B cell (primary cell): ENCODE measurements at regions not wholly inside any gene's neighbourhood (a gene's known extent, or its start where the extent isn't known, plus 50 kb on each side); places are given as distances from the start of the nearest gene placed in this dataset.

Experiments used
- ATAC-seq: fragments of 200-7000 bp; cut with Tn5 transposase; one replicate; pipeline ENCODE4 v1.10.0; 2021; ENCODE audit warnings: low read depth, mild to moderate bottlenecking, moderate number of reproducible peaks, moderate library complexity
- CTCF ChIA-PET: fragments of 350-600 bp; sonication (Branson Sonifier 250); formaldehyde crosslinking; loops from one replicate; lab custom pipeline; 2021; ENCODE audit warnings: antibody characterized with exemption, inconsistent platforms; lab: Charles Lee
- POLR2A ChIA-PET: fragments of 350-600 bp; sonication (Branson Sonifier 250); formaldehyde crosslinking; loops from one replicate; lab custom pipeline; 2021; ENCODE audit warnings: antibody characterized with exemption; lab: Charles Lee
- DNase-seq: peaks from one replicate; pipeline ENCODE4 v3.0.0; 2013
- H2AFZ ChIP-seq: 2 replicates; pipeline ENCODE4 v1.6.1; 2012; ENCODE audit warnings: mild to moderate bottlenecking, low read depth, low read length; ENCODE audit not compliant: insufficient read depth, poor library complexity, severe bottlenecking
- H3K27ac ChIP-seq, 2 donors: 1 replicate in 1 of 2; 2 replicates in 1 of 2; pipeline ENCODE4 v1.5.1; 2012 to 2013; ENCODE audit warnings: low read length in 2 of 2, mild to moderate bottlenecking in 2 of 2, moderate library complexity in 1 of 2
- H3K27me3 ChIP-seq, 4 experiments: fragments of 200-600 bp in 1 of 4; sonication (generic) in 1 of 4; replicated peaks in 1 of 4; 1 replicate in 2 of 4; 2 replicates in 2 of 4; pipeline versions ENCODE4 v1.6.1 to v1.7.0; 2013 to 2016; ENCODE audit warnings: low read length in 3 of 4, mild to moderate bottlenecking in 2 of 4, mixed read lengths in 1 of 4, moderate library complexity in 1 of 4; ENCODE audit not compliant: insufficient read depth in 4 of 4, control insufficient read depth in 3 of 4; ENCODE audit errors: control extremely low read depth in 1 of 4
- H3K36me3 ChIP-seq, 2 experiments: replicated peaks in 1 of 2; 1 replicate in 1 of 2; 2 replicates in 1 of 2; pipeline versions ENCODE4 v1.6.1 to v1.7.1; 2013; ENCODE audit warnings: low read length in 1 of 2; ENCODE audit not compliant: insufficient read depth in 2 of 2, control insufficient read depth in 1 of 2; ENCODE audit errors: control extremely low read depth in 1 of 2, extremely low read depth in 1 of 2
- H3K4me1 ChIP-seq, 2 donors: fragments of 200-600 bp in 1 of 2; sonication (generic) in 1 of 2; 1 replicate in 1 of 2; 2 replicates in 1 of 2; pipeline versions ENCODE4 v1.5.1 to v1.6.1; 2013 to 2017; ENCODE audit warnings: low read length in 2 of 2; ENCODE audit not compliant: control insufficient read depth in 2 of 2, insufficient read depth in 2 of 2
- H3K4me2 ChIP-seq: replicated peaks from 2 replicates; pipeline ENCODE3; 2012; ENCODE audit warnings: mild to moderate bottlenecking, low read depth, low read length; ENCODE audit not compliant: poor library complexity, severe bottlenecking
- H3K4me3 ChIP-seq, 5 experiments: fragments of 200-600 bp in 1 of 5; sonication (generic) in 1 of 5; 1 replicate in 3 of 5; 2 replicates in 2 of 5; pipeline versions ENCODE4 v1.5.1 to v1.7.0; 2011 to 2016; ENCODE audit warnings: low read length in 4 of 5, mild to moderate bottlenecking in 4 of 5, low read depth in 2 of 5, control low read depth in 1 of 5, moderate library complexity in 1 of 5; ENCODE audit not compliant: insufficient read depth in 1 of 5; ENCODE audit errors: control extremely low read depth in 1 of 5, extremely low read depth in 1 of 5
- H3K79me2 ChIP-seq: fragments of 200-600 bp; sonication (generic); one replicate; pipeline ENCODE4 v1.6.0; 2016; ENCODE audit warnings: low read length; ENCODE audit not compliant: control insufficient read depth, insufficient read depth
- H3K9ac ChIP-seq: fragments of 200-600 bp; sonication (generic); 2 replicates; pipeline ENCODE4 v1.6.1; 2017; ENCODE audit warnings: mild to moderate bottlenecking, low read length, moderate library complexity
- H3K9me3 ChIP-seq, 3 donors: one replicate each; pipeline versions ENCODE4 v1.6.1 to v1.7.1; 2013; ENCODE audit warnings: low read length in 2 of 3; ENCODE audit not compliant: control insufficient read depth in 2 of 3, insufficient read depth in 1 of 3; ENCODE audit errors: control extremely low read depth in 1 of 3
- H4K20me1 ChIP-seq: 2 replicates; pipeline ENCODE4 v1.6.0; 2012; ENCODE audit warnings: mild to moderate bottlenecking, low read length; ENCODE audit not compliant: insufficient read depth, control insufficient read depth, poor library complexity, severe bottlenecking
- H3K27ac Mint-ChIP-seq: one replicate; pipeline ENCODE4 v1.8.0; 2021; ENCODE audit warnings: mixed read lengths
- H3K27me3 Mint-ChIP-seq: one replicate; pipeline ENCODE4 v1.8.0; 2021; ENCODE audit warnings: mixed read lengths
- H3K4me1 Mint-ChIP-seq: one replicate; pipeline ENCODE4 v1.8.0; 2021; ENCODE audit warnings: mixed read lengths
- H3K4me3 Mint-ChIP-seq: one replicate; pipeline ENCODE4 v1.8.0; 2021; ENCODE audit warnings: mixed read lengths
- H3K9me3 Mint-ChIP-seq: one replicate; pipeline ENCODE4 v1.8.0; 2022; ENCODE audit warnings: mixed read lengths; ENCODE audit not compliant: insufficient read depth
- EZH2 ChIP-seq: IDR thresholded peaks from 2 replicates; pipeline ENCODE4 v1.6.1; 2012; ENCODE audit warnings: borderline replicate concordance, low read depth, mild to moderate bottlenecking, moderate library complexity, low read length; ENCODE audit not compliant: insufficient read depth, poor library complexity, severe bottlenecking
- WGBS: methylation state at CpG from one replicate; pipeline ENCODE4 v1.1.5; 2013; ENCODE audit warnings: missing lambda C conversion rate; ENCODE audit not compliant: insufficient coverage; 5-methylcytosine and 5-hydroxymethylcytosine counted together
- intact Hi-C: fragments of 100-400 bp; cut with micrococcal nuclease; formaldehyde crosslinking; loops from one replicate; pipeline ENCODE4 v1.10.0; 2022
- TF ChIP-seq, protein P1 (sequence below): fragments of 200-600 bp; IDR thresholded peaks from one replicate; pipeline ENCODE4 v1.8.0; 2022; ENCODE audit warnings: antibody characterized with exemption, mild to moderate bottlenecking

DNA sequence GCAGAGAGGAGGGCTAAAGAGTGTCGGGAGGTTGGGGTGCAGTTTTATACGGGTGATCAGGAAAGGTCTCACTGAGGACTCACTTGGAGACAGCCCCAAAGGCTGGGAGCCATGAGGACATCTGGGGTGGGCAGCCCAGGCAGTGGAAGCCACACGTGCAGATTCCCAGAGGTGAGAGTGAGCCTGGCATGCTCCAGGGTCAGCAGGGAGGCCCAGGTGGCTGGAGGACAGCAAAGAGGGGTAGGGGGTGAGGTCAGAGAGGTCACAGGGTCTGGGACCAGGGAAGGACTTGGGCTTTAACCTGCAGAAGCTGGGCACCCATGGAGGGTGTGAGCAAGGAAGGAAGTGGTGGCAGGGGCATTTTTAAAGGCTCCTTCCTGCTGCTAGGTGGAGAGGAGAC, 481.7 kb downstream of the MATN1 start:
- Histone ChIP-seq H3K4me2 (no peak overlapping the region), H3K36me3 (no peaks in the 10 kb centered on the region), H3K27ac (no peak overlapping the region), H3K4me3 (no peak overlapping the region), H2AFZ (no peak overlapping the region), H3K9me3 (no peaks in the 10 kb centered on the region), H3K9ac (no peak overlapping the region), H4K20me1 (no peaks in the 10 kb centered on the region), H3K79me2 (no peaks in the 10 kb centered on the region), H3K4me1 (no peaks in the 10 kb centered on the region), H3K27me3 (peaks cover 0 to 8% (median 0%) of the 10 kb centered on the region in 4 experiments)
- TF ChIP-seq EZH2, result no peak
- TF ChIP-seq, protein P1, sequence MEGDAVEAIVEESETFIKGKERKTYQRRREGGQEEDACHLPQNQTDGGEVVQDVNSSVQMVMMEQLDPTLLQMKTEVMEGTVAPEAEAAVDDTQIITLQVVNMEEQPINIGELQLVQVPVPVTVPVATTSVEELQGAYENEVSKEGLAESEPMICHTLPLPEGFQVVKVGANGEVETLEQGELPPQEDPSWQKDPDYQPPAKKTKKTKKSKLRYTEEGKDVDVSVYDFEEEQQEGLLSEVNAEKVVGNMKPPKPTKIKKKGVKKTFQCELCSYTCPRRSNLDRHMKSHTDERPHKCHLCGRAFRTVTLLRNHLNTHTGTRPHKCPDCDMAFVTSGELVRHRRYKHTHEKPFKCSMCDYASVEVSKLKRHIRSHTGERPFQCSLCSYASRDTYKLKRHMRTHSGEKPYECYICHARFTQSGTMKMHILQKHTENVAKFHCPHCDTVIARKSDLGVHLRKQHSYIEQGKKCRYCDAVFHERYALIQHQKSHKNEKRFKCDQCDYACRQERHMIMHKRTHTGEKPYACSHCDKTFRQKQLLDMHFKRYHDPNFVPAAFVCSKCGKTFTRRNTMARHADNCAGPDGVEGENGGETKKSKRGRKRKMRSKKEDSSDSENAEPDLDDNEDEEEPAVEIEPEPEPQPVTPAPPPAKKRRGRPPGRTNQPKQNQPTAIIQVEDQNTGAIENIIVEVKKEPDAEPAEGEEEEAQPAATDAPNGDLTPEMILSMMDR, result no peak
- ATAC-seq (no peak), DNase-seq (no peak)
- POLR2A ChIA-PET, result no interaction called here
- 74% methylated on average over 3 of the region's 3 CpGs for WGBS
- Mint-ChIP-seq H3K27me3 (peaks cover 27% of the 10 kb centered on the region), H3K4me1 (no peaks in the 10 kb centered on the region), H3K27ac (no peak overlapping the region), H3K4me3 (no peak overlapping the region), H3K9me3 (peaks cover 2% of the 10 kb centered on the region)
- intact Hi-C loops, result no loop called here
- CTCF ChIA-PET, result interaction anchor here (1.4 kb wide), 1 partner anchor 9 kb away, joined by 3 read pairs; no protein-coding TSS in a partner anchor

DNA sequence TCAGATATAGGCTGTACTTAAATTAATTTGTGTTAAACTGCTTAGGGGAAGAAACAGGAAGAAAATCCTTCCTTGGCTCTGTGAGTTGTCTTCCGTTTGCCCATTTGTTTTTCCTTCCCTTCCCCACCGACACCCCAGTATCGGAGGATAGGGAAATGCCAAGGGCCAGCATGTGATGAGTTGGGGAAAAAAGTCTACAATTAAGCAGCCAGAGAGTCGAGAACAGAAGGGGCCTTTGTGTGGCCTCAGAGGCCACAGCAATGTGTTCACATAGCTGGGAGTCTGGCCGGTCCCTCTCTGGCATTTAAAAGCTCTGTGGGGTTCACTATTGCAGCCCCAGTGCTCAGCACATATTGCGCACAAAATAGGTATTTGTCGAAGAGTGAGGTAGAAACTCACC, 489.3 kb downstream of the MATN1 start:
- Histone ChIP-seq H3K9me3 (no peaks in the 10 kb centered on the region), H2AFZ (no peak overlapping the region), H3K27ac (no peak overlapping the region), H3K4me2 (no peak overlapping the region), H3K4me3 (no peak overlapping the region), H3K79me2 (no peaks in the 10 kb centered on the region), H3K27me3 (no peaks in the 10 kb centered on the region), H3K36me3 (no peaks in the 10 kb centered on the region), H3K4me1 (no peaks in the 10 kb centered on the region), H4K20me1 (no peaks in the 10 kb centered on the region), H3K9ac (no peak overlapping the region)
- peaks cover 2% of the 10 kb centered on the region for H3K9me3 Mint-ChIP-seq
- POLR2A ChIA-PET, result no interaction called here
- ATAC-seq, result no peak
- DNase-seq, result no peak
- CTCF ChIA-PET, result no interaction called here
- no peaks in the 10 kb centered on the region for H3K4me1 Mint-ChIP-seq
- TF ChIP-seq, protein P1, result no peak
- TF ChIP-seq EZH2, result no peak
- H3K27me3 Mint-ChIP-seq, result peaks cover 4% of the 10 kb centered on the region
- 94% methylated on average over 4 of the region's 7 CpGs for WGBS
- no peak overlapping the region for H3K27ac Mint-ChIP-seq
- intact Hi-C loops, result no loop called here
- H3K4me3 Mint-ChIP-seq, result no peak overlapping the region
